ENCODE measurements at regions not wholly inside any gene's neighbourhood (a gene's known extent, or its start where the extent isn't known, plus 50 kb on each side); places are given as distances from the start of the nearest gene placed in this dataset.

GRCh38 chr5:89411891-89412290 is 528.9 kb upstream of the MEF2C start:
- no peak overlapping the region for H3K27ac ChIP-seq (ENCODE audit: low read depth in 1 of 2, low read length in 1 of 2)
- H3K4me1 ChIP-seq (ENCODE audit: control insufficient read depth in 5 of 5, insufficient read depth in 5 of 5, low read length in 5 of 5) = no peaks in the 10 kb centered on the region
- H3K27me3 ChIP-seq (ENCODE audit: control insufficient read depth in 3 of 3, insufficient read depth in 3 of 3, low read length in 2 of 3) = no peaks in the 10 kb centered on the region
- H3K36me3 ChIP-seq (ENCODE audit: control insufficient read depth in 4 of 4, insufficient read depth in 4 of 4, low read length in 4 of 4) = no peaks in the 10 kb centered on the region
- no peak overlapping the region for H3K9ac ChIP-seq (ENCODE audit: insufficient read depth in 1 of 2, low read length in 2 of 2)
- H3K4me3 ChIP-seq = no peak overlapping the region
- WGBS, 2 donors = 90 to 95% methylated on average over 2 of the region's 2 CpGs
- H3K9me3 ChIP-seq (ENCODE audit: control insufficient read depth in 4 of 4, insufficient read depth in 3 of 4, low read length in 3 of 4) = no peaks in the 10 kb centered on the region
- ATAC-seq (ENCODE audit: insufficient read depth, low FRiP score) (no peak), DNase-seq (no peak)
- no peak for TF ChIP-seq CTCF (IDR thresholded peaks at IDR 0.05; ENCODE audit: control extremely low read depth, extremely low read depth)

- no peaks in the 10 kb centered on the region for H3K27me3 ChIP-seq (ENCODE audit: control insufficient read depth in 3 of 3, insufficient read depth in 3 of 3, low read length in 2 of 3)
- TF ChIP-seq CTCF (IDR thresholded peaks at IDR 0.05; ENCODE audit: control extremely low read depth, extremely low read depth) = no peak
- H3K36me3 ChIP-seq (ENCODE audit: control insufficient read depth in 4 of 4, insufficient read depth in 4 of 4, low read length in 4 of 4) = no peaks in the 10 kb centered on the region
- ATAC-seq (ENCODE audit: insufficient read depth, low FRiP score) (no peak), DNase-seq (peak in 1 of 3 donors; percentile 3)
- WGBS, 2 donors = 85 to 93% methylated on average over 3 of the region's 3 CpGs
- no peak overlapping the region for H3K4me3 ChIP-seq
- no peaks in the 10 kb centered on the region for H3K9me3 ChIP-seq (ENCODE audit: control insufficient read depth in 4 of 4, insufficient read depth in 3 of 4, low read length in 3 of 4)
- no peak overlapping the region for H3K27ac ChIP-seq (ENCODE audit: low read depth in 1 of 2, low read length in 1 of 2)
- H3K4me1 ChIP-seq (ENCODE audit: control insufficient read depth in 5 of 5, insufficient read depth in 5 of 5, low read length in 5 of 5) = no peaks in the 10 kb centered on the region
- H3K9ac ChIP-seq (ENCODE audit: insufficient read depth in 1 of 2, low read length in 2 of 2) = no peak overlapping the region
These were observed 524.1 kb upstream of the MEF2C start for GRCh38 chr5:89407054-89407453.

GRCh38 chr5:89401659-89402058 is 518.7 kb upstream of the MEF2C start:
- Histone ChIP-seq H3K9ac (ENCODE audit: insufficient read depth in 1 of 2, low read length in 2 of 2) (no peak overlapping the region), H3K27ac (ENCODE audit: low read depth in 1 of 2, low read length in 1 of 2) (no peak overlapping the region), H3K4me1 (ENCODE audit: control insufficient read depth in 5 of 5, insufficient read depth in 5 of 5, low read length in 5 of 5) (peaks cover 0 to 3% (median under 1%) of the 10 kb centered on the region in 5 donors), H3K9me3 (ENCODE audit: control insufficient read depth in 4 of 4, insufficient read depth in 3 of 4, low read length in 3 of 4) (no peaks in the 10 kb centered on the region), H3K4me3 (no peak overlapping the region), H3K27me3 (ENCODE audit: control insufficient read depth in 3 of 3, insufficient read depth in 3 of 3, low read length in 2 of 3) (no peaks in the 10 kb centered on the region), H3K36me3 (ENCODE audit: control insufficient read depth in 4 of 4, insufficient read depth in 4 of 4, low read length in 4 of 4) (no peaks in the 10 kb centered on the region)
- ATAC-seq (ENCODE audit: insufficient read depth, low FRiP score) (no peak), DNase-seq (no peak)
- no peak for TF ChIP-seq CTCF (IDR thresholded peaks at IDR 0.05; ENCODE audit: control extremely low read depth, extremely low read depth)
- WGBS, 2 donors = 82 to 100% methylated on average over 1 of the region's 1 CpG

GRCh38 chr5:89401012-89401411 is 518.0 kb upstream of the MEF2C start:
- TF ChIP-seq CTCF (IDR thresholded peaks at IDR 0.05; ENCODE audit: control extremely low read depth, extremely low read depth) = no peak
- Histone ChIP-seq H3K4me1 (ENCODE audit: control insufficient read depth in 5 of 5, insufficient read depth in 5 of 5, low read length in 5 of 5) (peaks cover 0 to 6% (median 4%) of the 10 kb centered on the region in 5 donors), H3K27me3 (ENCODE audit: control insufficient read depth in 3 of 3, insufficient read depth in 3 of 3, low read length in 2 of 3) (no peaks in the 10 kb centered on the region), H3K4me3 (no peak overlapping the region), H3K27ac (ENCODE audit: low read depth in 1 of 2, low read length in 1 of 2) (no peak overlapping the region), H3K36me3 (ENCODE audit: control insufficient read depth in 4 of 4, insufficient read depth in 4 of 4, low read length in 4 of 4) (no peaks in the 10 kb centered on the region), H3K9ac (ENCODE audit: insufficient read depth in 1 of 2, low read length in 2 of 2) (no peak overlapping the region), H3K9me3 (ENCODE audit: control insufficient read depth in 4 of 4, insufficient read depth in 3 of 4, low read length in 3 of 4) (no peaks in the 10 kb centered on the region)
- DNase-seq (no peak), ATAC-seq (ENCODE audit: insufficient read depth, low FRiP score) (no peak)
- 89 to 94% methylated on average over 3 of the region's 3 CpGs for WGBS, 2 donors

Data from lung (tissue), 11 donors.